HT-29 (cell line): ENCODE measurements at regions not wholly inside any gene's neighbourhood (a gene's known extent, or its start where the extent isn't known, plus 50 kb on each side); places are given as distances from the start of the nearest gene placed in this dataset.

Source experiments
- DNase-seq: peaks from one replicate; pipeline ENCODE4 v3.0.0-alpha.2; 2015; ENCODE audit warnings: low spot score

- DNase-seq = no peak
Observed at GRCh38 chr15:31274496-31275330, 51.9 kb upstream of the KLF13 start.

DNA sequence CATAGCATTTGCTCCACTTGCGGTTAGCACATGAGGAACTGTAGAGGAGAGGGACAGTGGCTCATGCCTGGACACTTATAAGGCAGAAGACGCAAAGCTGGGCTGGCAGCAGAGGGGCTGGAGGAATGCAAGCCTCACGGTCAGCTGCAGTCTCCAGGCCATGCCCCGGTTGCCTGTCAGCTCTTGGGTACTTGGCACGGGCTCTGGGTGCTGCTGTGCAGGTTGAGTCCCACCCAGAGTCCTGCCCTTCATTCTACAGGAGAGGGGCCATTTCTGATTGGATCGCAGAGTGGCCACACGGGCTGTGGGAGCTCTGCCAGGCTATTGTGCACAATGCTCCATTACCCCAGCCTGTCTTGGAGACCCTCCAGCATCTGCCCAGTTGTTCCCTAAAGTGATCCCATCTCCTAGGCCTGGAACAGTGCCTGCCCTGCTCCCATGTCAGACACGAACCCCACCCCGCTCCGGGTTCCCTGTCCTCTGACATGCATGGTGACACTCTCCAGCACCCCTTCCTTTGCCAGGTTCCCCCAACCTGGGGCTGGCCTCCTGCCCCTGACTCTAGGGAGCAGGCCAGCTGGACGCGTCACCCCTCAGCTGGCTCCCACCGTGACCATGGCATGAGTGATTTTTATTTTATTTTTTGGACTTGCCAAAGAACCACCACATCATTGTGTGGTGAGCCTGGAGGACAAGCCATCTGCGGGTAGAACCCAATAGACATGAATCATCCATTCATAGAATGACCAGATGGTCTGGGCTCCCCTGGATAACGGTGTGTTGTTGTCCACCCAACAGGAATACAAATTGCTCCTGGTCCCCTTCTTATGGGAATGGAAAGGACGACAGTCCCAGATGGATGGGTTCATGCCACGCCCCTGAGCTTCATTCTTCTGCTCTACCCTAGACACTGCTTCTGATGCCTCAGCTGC lies 51.0 kb upstream of the KLF13 start:
- no peak for DNase-seq

DNA sequence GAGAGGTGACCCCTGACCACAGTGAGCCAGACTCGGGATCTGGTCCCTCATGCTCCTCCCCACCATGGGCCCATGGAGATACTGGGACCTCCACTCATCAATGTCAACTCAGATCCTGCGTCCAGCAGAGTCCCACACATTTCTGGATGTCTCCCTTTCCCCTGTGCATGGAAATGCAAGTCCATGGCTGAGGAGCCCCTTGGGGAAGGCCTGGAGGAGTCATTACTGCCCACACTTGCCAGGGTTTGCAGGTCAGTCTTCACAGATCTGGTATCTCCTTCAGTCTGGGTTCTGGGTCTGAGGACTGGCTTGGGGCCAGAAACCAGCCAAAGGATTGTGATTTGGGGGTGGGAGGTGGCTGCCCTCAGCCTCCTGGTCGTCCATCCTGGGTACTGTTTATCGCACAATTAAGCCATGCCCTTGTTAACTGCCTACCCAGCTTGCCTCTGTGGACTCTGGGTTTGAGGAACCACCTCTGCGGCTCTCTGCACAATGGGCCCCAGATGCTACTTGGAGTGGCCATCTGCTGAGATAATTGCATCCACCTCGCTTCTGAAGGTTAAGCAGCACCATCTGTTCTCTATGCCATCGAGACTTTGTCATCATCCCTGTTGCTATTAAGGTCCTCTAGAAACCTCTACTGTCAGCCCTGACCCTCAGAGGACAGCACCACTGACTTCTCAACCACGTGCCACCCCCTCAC lies 49.9 kb upstream of the KLF13 start:
- no peak for DNase-seq
